ENCODE measurements at regions not wholly inside any gene's neighbourhood (a gene's known extent, or its start where the extent isn't known, plus 50 kb on each side); places are given as distances from the start of the nearest gene placed in this dataset.

DNA sequence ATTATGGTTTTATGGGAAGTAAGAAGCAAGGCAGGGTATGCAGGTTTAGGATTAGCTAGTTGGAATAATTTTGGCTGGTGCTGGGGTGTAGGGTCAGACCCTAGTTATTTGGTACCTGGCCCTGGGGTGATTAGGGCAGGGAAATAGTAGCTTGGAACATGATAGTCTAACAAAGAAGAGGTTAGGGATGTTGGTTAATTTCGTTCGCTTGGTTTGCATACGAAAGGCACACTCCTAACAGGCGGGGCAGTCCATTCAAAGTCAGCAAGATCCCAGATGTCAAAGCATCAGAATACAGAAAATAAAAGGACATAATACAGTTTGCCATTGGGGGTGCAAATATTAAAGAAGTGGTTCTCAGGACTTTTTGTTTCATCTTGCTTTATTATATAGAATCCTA is 55.7 kb upstream of the ITPRID1 start:
- H3K4me1 ChIP-seq, result no peaks in the 10 kb centered on the region
- no peaks in the 10 kb centered on the region for H3K36me3 ChIP-seq (ENCODE audit: control insufficient read depth, insufficient read depth, low read length)
- H3K79me2 ChIP-seq, result no peaks in the 10 kb centered on the region
- H3K27me3 ChIP-seq (ENCODE audit: control insufficient read depth, insufficient read depth, low read length), result no peaks in the 10 kb centered on the region
- no peak overlapping the region for H3K9ac ChIP-seq
- no peak overlapping the region for H2AFZ ChIP-seq
- no peaks in the 10 kb centered on the region for H3K9me3 ChIP-seq (ENCODE audit: control insufficient read depth, low read length)
- H3K4me3 ChIP-seq (ENCODE audit: low read depth, low read length), result no peak overlapping the region
- H3K27ac ChIP-seq, result no peak overlapping the region
- no peak overlapping the region for H3K4me2 ChIP-seq (ENCODE audit: low read length)
- TF ChIP-seq, protein P1, sequence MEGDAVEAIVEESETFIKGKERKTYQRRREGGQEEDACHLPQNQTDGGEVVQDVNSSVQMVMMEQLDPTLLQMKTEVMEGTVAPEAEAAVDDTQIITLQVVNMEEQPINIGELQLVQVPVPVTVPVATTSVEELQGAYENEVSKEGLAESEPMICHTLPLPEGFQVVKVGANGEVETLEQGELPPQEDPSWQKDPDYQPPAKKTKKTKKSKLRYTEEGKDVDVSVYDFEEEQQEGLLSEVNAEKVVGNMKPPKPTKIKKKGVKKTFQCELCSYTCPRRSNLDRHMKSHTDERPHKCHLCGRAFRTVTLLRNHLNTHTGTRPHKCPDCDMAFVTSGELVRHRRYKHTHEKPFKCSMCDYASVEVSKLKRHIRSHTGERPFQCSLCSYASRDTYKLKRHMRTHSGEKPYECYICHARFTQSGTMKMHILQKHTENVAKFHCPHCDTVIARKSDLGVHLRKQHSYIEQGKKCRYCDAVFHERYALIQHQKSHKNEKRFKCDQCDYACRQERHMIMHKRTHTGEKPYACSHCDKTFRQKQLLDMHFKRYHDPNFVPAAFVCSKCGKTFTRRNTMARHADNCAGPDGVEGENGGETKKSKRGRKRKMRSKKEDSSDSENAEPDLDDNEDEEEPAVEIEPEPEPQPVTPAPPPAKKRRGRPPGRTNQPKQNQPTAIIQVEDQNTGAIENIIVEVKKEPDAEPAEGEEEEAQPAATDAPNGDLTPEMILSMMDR (IDR thresholded peaks at IDR 0.05), result no peak

DNA sequence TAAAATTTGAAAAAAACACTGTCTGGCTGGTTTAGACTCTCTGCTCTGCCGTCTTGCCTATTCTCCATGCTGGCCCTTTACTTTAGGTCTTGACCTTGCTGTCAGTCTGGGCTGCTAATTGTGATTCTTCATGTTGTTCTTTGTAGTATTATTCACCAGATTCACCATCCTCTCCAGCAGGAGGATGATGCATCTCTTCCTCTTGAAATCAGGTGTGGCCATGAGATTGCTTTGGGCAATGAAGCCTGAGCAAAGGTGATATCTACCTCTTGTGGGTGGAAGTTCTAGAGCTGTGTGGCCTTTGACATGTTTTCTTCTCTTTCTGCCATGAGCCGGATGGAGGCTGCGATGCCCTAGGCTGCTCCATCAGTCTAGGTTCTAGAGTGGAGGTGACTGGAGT is 51.3 kb upstream of the ITPRID1 start:
- no peak overlapping the region for H3K27ac ChIP-seq
- TF ChIP-seq, protein P1 (IDR thresholded peaks at IDR 0.05), result no peak
- H3K36me3 ChIP-seq (ENCODE audit: control insufficient read depth, insufficient read depth, low read length), result no peaks in the 10 kb centered on the region
- no peak overlapping the region for H2AFZ ChIP-seq
- no peaks in the 10 kb centered on the region for H3K27me3 ChIP-seq (ENCODE audit: control insufficient read depth, insufficient read depth, low read length)
- H3K4me3 ChIP-seq (ENCODE audit: low read depth, low read length), result no peak overlapping the region
- no peak overlapping the region for H3K9ac ChIP-seq
- no peak overlapping the region for H3K4me2 ChIP-seq (ENCODE audit: low read length)
- no peaks in the 10 kb centered on the region for H3K9me3 ChIP-seq (ENCODE audit: control insufficient read depth, low read length)
- H3K79me2 ChIP-seq, result no peaks in the 10 kb centered on the region
- H3K4me1 ChIP-seq, result no peaks in the 10 kb centered on the region

Measured in parathyroid adenoma (tissue), 2 donors.